C4-2B (cell line): ENCODE measurements at regions not wholly inside any gene's neighbourhood (a gene's known extent, or its start where the extent isn't known, plus 50 kb on each side); places are given as distances from the start of the nearest gene placed in this dataset.

Experiments used
- CTCF ChIP-seq: fragments of 450-650 bp; conservative IDR thresholded peaks from 2 replicates; pipeline ENCODE4 v1.5.1; 2017; ENCODE audit warnings: mild to moderate bottlenecking
- ZFX ChIP-seq: fragments of 450-650 bp; IDR thresholded peaks from 2 replicates; pipeline ENCODE4 v1.6.1; 2017

- no peak for TF ChIP-seq CTCF
- TF ChIP-seq ZFX: no peak
Observed at GRCh38 chr1:112209493-112209892, 186.5 kb upstream of the CTTNBP2NL start.
